HFF-Myc (cell line): ENCODE measurements at regions not wholly inside any gene's neighbourhood (a gene's known extent, or its start where the extent isn't known, plus 50 kb on each side); places are given as distances from the start of the nearest gene placed in this dataset.

Experiments
- DNase-seq: peaks from one replicate; pipeline ENCODE4 v3.0.0-alpha.2; 2011; ENCODE audit warnings: low read depth; ENCODE audit errors: extremely low read depth
- H3K4me3 ChIP-seq: replicated peaks from 2 replicates; pipeline ENCODE4 v1.5.1; 2011; ENCODE audit warnings: low read depth, mild to moderate bottlenecking, control low read depth, low read length
- TF ChIP-seq, protein P1 (sequence below): IDR thresholded peaks from 2 replicates; pipeline ENCODE4 v1.5.1; 2012; ENCODE audit warnings: mild to moderate bottlenecking, low read depth, low read length, control low read depth; ENCODE audit errors: missing control alignments

DNA sequence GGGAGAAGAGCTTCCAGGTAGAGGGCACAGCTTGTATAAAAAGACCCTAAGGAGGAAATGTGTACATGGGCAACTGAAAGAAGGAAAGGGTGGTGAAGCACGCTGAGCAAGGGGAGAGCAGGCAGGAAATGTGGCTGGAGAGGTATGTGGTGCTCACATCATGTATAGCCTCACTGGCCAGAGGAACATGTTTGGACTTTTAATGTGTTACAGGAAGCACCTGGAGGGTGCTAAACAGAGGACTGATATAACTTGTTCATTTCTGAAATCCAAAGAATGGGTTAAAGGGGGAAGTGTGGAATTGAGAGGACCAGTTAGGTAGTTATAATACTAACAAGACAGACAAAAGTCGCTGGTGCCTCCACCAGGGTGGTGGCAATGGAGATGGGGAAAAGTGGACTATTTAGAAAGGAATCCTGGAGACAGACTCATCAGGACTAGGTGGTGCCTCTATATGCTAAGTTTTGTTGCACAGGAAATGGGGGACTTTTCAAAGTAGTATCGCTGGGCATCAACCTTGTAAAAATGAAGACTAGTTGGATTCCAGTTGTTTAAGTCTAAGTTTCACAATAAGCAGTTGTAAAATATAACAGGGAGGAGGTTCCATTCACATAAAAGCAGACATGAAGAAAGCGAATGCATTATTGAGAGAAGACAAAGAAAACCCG, 63.1 kb upstream of the CD180 start:
- H3K4me3 ChIP-seq = no peak overlapping the region
- TF ChIP-seq, protein P1, sequence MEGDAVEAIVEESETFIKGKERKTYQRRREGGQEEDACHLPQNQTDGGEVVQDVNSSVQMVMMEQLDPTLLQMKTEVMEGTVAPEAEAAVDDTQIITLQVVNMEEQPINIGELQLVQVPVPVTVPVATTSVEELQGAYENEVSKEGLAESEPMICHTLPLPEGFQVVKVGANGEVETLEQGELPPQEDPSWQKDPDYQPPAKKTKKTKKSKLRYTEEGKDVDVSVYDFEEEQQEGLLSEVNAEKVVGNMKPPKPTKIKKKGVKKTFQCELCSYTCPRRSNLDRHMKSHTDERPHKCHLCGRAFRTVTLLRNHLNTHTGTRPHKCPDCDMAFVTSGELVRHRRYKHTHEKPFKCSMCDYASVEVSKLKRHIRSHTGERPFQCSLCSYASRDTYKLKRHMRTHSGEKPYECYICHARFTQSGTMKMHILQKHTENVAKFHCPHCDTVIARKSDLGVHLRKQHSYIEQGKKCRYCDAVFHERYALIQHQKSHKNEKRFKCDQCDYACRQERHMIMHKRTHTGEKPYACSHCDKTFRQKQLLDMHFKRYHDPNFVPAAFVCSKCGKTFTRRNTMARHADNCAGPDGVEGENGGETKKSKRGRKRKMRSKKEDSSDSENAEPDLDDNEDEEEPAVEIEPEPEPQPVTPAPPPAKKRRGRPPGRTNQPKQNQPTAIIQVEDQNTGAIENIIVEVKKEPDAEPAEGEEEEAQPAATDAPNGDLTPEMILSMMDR = no peak
- no peak for DNase-seq

DNA sequence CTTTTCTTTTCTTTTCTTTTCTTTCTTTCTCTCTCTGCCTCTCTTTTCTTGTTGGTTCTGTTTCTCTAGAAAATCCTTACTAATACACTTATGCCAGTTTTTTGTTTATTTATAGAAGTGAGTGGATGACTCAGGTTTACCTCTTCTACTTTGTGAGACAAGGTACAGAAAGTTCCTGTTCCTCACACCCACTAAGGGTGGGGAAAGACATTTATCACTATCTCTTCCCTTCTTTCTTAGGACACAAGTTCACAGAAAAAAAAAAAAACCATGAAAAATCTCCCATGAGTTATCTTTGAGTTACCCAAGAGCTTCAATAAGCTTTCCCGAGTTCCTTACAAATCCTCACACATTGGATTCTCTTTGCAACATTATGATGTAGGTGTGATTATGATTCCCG, 60.9 kb upstream of the CD180 start:
- TF ChIP-seq, protein P1 = no peak
- no peak for DNase-seq

DNA sequence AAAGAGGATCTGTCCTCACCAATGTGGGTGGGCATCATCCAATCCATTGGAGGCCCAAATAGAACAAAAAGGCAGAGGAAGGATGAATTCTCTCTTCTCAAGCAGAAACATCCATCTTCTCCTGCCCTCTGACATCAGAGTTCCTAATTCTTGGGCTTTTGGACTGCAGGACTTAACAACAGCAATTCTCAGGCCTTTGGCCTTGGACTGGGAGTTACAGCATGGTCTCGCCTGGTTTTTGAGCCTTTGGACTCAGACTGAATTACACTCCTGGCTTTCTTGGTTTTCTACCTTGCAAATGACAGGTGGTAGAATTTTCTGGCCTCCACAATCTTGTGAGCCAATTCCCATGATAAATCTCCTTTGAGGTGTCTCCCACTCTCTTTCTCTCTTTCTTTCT, 60.5 kb upstream of the CD180 start:
- DNase-seq = no peak
- TF ChIP-seq, protein P1 = no peak

More for the DNA sequence above, 60.9 kb upstream of the CD180 start:
- H3K4me3 ChIP-seq = no peak overlapping the region

GRCh38 chr5:67255881-67256280, 59.3 kb upstream of the CD180 start:
- H3K4me3 ChIP-seq = no peak overlapping the region
- TF ChIP-seq, protein P1 = no peak
- no peak for DNase-seq

More for the DNA sequence above, 60.5 kb upstream of the CD180 start:
- no peak overlapping the region for H3K4me3 ChIP-seq

DNA sequence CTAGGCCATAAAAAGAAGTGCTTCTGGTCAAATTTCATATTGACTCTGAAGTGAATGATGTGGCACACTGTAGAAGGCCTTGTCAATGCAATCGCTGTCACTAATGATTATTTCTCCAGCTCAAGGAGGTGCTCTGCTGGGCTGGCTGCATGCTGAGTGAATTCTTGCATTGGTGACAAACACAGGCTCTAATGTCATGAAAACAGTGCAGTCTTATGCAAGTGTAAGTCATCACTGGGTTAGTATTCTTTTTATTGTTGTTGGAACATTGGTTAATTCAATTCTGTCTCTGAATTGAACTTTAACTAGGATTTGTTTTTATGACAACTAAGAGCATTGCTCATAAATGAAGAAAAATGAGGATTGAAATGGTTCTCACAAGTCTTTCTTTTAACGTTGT, 57.3 kb upstream of the CD180 start:
- DNase-seq = no peak
- TF ChIP-seq, protein P1 = no peak
- H3K4me3 ChIP-seq = no peak overlapping the region

GRCh38 chr5:67249590-67249895, 52.9 kb upstream of the CD180 start:
- H3K4me3 ChIP-seq = no peak overlapping the region
- peak; percentile 43 for DNase-seq
- TF ChIP-seq, protein P1 = no peak
